ENCODE measurements at regions not wholly inside any gene's neighbourhood (a gene's known extent, or its start where the extent isn't known, plus 50 kb on each side); places are given as distances from the start of the nearest gene placed in this dataset.
"Not testable (repeated sequence)": the region's sequence is repeated elsewhere in the genome, so short reads cannot be mapped to it uniquely, and the experiment has no call there.

DNA sequence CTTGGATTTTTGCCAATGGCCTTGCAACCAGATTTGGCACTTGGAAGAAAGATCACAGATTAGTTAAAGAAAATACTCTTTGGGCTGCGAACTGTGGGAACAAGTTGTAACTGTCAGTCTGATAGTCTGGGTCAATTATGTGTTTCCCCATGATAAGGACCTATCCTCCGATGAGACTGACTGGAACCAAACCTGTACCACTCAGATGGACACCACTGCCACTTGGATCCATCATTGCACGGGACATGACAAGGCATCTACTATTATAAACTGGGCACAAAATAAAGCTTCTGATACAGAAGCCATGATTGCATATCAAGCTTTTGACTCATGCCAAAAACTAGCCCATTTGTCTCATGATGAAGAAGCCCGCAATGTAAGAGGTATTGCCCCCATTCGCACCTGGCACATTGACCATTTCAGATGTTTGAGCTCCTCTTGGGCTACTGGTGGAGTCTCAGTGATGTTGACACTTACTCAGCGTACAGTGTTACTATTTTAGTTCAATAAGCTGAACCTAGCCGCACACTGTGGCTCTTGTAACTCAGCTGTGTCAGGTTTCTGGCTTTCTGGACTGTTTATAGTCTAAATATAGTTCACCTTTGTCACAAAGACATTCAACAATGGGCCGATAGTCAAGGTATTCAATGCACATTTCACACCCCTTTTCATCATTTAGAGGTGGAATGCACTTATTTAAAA is 179.8 kb upstream of the RBBP8 start:
- H3K4me3 ChIP-seq (replicated peaks in 1 of 2; ENCODE audit: low read depth in 2 of 2, low read length in 2 of 2) = no peak overlapping the region
- TF ChIP-seq, protein P1, sequence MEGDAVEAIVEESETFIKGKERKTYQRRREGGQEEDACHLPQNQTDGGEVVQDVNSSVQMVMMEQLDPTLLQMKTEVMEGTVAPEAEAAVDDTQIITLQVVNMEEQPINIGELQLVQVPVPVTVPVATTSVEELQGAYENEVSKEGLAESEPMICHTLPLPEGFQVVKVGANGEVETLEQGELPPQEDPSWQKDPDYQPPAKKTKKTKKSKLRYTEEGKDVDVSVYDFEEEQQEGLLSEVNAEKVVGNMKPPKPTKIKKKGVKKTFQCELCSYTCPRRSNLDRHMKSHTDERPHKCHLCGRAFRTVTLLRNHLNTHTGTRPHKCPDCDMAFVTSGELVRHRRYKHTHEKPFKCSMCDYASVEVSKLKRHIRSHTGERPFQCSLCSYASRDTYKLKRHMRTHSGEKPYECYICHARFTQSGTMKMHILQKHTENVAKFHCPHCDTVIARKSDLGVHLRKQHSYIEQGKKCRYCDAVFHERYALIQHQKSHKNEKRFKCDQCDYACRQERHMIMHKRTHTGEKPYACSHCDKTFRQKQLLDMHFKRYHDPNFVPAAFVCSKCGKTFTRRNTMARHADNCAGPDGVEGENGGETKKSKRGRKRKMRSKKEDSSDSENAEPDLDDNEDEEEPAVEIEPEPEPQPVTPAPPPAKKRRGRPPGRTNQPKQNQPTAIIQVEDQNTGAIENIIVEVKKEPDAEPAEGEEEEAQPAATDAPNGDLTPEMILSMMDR (IDR thresholded peaks at IDR 0.05; ENCODE audit: low read depth, low read length) = no peak
- DNase-seq (ENCODE audit: low read depth in 2 of 2) = no peak

DNA sequence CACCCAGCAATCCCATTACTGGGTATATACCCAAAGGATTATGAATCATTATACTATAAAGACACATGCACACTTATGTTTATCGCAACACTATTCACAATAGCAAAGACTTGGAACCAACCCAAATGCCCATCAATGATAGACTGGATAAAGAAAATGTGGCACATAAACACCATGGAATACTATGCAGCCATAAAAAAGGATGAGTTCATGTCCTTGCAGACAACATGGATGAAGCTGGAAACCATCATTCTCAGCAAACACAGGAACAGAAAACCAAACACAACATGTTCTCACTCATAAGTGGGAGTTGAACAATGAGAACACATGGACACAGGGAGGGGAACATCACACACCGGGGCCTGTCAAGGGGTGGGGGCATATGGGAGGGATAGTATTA is 169.1 kb upstream of the RBBP8 start:
- not testable (repeated sequence) for DNase-seq (ENCODE audit: low read depth in 2 of 2); H3K4me3 ChIP-seq (replicated peaks in 1 of 2; ENCODE audit: low read depth in 2 of 2, low read length in 2 of 2)

DNA sequence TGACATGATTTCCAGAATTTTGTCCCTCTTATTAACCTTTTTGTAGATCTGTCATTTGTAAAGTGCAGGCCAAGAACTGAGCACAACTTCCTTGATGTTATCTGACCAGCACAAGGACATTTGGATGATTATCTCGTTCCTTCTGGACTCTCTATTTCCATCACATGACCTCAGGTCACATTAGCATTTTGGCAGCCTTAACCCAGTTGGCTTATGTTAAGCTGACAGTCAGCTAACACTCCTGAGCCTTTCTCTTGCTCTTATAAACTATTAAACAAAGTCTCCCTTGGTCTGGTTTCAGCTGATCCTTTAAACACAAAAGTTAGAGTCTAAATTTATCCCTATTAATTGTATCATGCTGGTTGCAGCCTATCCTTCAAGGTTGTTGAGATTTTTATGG is 167.2 kb upstream of the RBBP8 start:
- no peak overlapping the region for H3K4me3 ChIP-seq (replicated peaks in 1 of 2; ENCODE audit: low read depth in 2 of 2, low read length in 2 of 2)
- TF ChIP-seq, protein P1 (IDR thresholded peaks at IDR 0.05; ENCODE audit: low read depth, low read length) = no peak
- DNase-seq (ENCODE audit: low read depth in 2 of 2) = peak in 1 of 2 donors; percentile 3

DNA sequence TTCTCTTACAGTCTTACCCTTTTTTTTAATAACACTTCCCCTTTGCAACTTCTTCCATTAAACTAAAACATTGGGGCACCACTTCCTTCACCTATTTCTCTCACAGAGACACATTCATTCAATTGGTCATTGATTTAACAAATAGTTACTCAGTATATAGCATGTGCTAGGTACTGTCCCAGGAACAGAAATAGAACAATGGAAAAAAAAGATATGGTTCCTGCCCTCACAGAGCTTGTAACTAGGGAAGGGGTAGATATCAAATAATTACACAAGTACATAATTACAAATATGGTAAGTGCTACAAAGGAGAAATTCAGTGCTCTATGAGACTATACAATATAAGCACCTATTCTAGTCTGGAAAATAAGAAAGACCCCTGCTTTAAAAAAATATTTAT is 165.5 kb upstream of the RBBP8 start:
- no peak overlapping the region for H3K4me3 ChIP-seq (replicated peaks in 1 of 2; ENCODE audit: low read depth in 2 of 2, low read length in 2 of 2)
- DNase-seq (ENCODE audit: low read depth in 2 of 2) = no peak
- TF ChIP-seq, protein P1 (IDR thresholded peaks at IDR 0.05; ENCODE audit: low read depth, low read length) = no peak

- no peak for DNase-seq (ENCODE audit: low read depth in 2 of 2)
- no peak overlapping the region for H3K4me3 ChIP-seq (replicated peaks in 1 of 2; ENCODE audit: low read depth in 2 of 2, low read length in 2 of 2)
- TF ChIP-seq, protein P1 (IDR thresholded peaks at IDR 0.05; ENCODE audit: low read depth, low read length) = no peak
These were observed 159.2 kb upstream of the RBBP8 start for GRCh38 chr18:22773944-22774343.

DNA sequence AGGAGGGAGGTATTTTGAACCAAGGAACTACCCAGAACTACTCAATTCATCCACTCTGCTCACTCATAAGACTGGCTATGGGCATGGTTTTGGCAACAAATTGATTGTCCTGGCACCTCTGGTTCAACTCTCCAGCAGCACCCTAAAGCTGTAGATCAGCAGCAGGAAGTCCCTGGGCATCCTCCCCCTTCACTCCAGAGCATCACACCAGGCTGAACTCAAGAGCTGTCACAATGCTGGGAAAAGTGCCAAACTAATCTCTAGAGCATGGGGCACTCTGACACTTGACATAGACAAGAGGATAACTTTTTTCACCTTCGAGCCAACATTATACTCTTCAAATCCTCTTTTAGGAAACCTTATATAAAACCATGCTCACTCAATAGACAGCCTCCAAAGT is 154.1 kb upstream of the RBBP8 start:
- no peak overlapping the region for H3K4me3 ChIP-seq (replicated peaks in 1 of 2; ENCODE audit: low read depth in 2 of 2, low read length in 2 of 2)
- DNase-seq (ENCODE audit: low read depth in 2 of 2) = peak in 1 of 2 donors; percentile 24
- TF ChIP-seq, protein P1 (IDR thresholded peaks at IDR 0.05; ENCODE audit: low read depth, low read length) = no peak

DNA sequence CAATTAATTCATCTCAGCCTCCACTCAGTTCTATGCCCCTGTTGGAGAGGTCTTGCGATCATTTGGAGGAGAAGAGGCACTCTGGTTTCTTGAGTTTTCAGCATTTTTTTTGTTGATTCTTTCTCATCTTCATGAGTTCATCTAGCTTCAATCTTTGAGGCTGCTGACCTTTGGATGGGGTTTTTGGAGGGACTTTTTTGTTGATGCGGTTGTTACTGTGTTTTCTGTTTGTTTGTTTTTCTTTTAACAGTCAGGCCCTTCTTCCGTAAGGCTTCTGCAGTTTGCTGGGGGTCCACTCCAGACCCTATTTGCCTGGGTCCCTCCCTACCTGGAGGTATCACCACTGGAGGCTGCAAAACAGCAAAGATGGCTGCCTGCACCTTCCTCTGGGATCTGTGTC is 149.9 kb upstream of the RBBP8 start:
- no peak for DNase-seq (ENCODE audit: low read depth in 2 of 2)

More for the DNA sequence above, 149.9 kb upstream of the RBBP8 start:
- no peak overlapping the region for H3K4me3 ChIP-seq (replicated peaks in 1 of 2; ENCODE audit: low read depth in 2 of 2, low read length in 2 of 2)
- TF ChIP-seq, protein P1 (IDR thresholded peaks at IDR 0.05; ENCODE audit: low read depth, low read length) = no peak

Data from cardiac fibroblast (primary cell).